Kidney glomerular epithelial cell (primary cell): ENCODE measurements at regions not wholly inside any gene's neighbourhood (a gene's known extent, or its start where the extent isn't known, plus 50 kb on each side); places are given as distances from the start of the nearest gene placed in this dataset.
"Not testable (repeated sequence)": the region's sequence is repeated elsewhere in the genome, so short reads cannot be mapped to it uniquely, and the experiment has no call there.

ENCODE experiments used
- DNase-seq: peaks from one replicate; lab custom pipeline; 2025; lab: John Stamatoyannopoulos, UW

DNA sequence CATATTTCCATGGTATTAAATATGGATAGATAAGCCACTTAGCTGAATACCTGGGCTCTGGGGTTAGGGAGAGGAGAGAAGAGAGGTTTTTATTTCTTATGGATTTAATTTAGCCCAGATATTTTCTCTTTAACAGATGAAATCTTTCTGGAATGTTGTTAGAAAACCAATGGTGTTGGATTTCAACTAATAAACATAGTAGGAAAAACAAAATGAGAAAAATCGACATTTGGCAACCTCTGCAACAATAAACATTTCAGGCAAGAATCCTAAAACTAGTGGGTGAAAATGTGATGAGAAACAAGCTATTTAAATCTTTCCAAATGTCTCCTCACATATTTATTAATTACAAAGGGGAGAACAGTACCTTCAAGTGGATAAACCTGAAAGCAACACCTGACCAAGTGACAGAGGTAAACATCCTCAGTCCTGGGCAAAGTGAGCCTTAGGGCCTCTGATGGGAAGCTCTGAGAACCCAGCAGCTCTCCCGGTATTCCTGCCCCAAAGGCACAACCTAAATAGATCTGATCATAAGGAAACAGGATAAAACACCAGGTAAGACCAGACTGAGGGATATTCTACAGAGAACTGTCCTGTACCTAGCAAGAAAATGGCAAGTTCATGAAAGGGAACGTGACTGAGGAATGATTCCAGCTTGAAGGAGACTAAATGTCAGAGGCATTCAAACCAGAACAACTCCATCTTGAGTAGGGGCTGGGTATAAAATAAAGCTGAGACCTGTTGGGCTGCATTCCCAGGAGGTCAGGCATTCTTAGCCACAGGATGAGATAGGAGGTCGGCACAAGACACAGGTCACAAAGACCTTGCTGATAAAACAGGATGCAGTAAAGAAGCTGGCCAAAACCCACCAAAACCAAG, 163.7 kb downstream of the ESM1 start:
- no peak for DNase-seq

DNA sequence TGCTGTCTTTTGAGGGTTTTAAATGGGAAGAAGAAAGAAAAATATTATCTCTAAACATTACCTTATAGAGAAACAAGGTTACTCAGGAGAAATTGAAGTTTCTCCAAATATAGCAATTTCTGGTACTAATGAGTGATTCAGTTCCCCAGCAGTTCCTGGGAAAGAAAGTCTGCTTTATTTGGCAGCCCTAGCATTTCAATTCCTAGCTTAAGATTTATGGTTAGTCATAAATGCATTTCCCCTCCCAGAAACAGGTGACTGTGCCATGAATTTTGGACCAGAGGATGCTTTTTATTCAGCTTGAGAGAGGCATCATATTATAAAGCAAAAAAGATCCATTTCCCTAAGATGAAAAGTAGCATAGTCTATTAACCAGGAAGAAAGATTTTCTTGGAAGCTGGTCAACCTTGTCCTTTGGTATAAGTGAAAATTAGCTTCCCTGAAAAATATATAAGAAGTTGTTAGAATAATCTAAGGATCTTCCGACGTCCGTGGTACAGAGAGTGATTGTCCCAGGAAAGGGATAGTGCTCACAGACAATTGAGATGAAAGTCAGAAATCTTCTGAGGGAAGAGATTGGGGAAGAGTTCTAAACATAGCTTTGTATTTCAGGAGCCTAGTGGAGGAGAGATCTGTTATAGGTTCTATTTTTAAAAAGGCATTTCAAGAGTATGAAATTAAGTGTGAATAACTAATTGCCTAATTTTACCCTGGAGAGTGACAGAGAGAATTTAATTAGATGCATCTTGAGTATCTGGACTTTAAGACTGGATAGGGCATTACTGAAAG, 164.9 kb downstream of the ESM1 start:
- no peak for DNase-seq

GRCh38 chr5:54807421-54807820, 178.0 kb downstream of the ESM1 start:
- peak; percentile 93 for DNase-seq

GRCh38 chr5:54804521-54804920, 180.9 kb downstream of the ESM1 start:
- no peak for DNase-seq

DNA sequence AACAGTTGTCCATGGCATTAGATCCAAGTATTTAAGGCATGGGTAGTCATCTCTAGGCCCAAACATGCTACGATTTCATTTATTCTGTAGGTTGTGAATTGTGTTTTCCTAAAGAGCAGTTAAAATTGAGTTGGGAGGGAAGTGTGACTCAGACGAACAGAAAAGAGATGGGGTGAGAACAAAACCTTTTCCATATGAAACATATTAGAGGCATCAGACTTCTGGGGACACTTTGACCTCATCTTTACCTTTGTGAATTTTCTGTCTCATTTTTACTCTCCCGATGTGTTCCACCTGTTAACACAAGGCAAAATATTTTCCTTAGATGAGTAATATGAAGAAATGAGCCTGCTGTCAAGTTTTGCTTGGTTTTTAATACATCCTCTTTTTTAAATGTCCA, 181.3 kb downstream of the ESM1 start:
- DNase-seq, result no peak

DNA sequence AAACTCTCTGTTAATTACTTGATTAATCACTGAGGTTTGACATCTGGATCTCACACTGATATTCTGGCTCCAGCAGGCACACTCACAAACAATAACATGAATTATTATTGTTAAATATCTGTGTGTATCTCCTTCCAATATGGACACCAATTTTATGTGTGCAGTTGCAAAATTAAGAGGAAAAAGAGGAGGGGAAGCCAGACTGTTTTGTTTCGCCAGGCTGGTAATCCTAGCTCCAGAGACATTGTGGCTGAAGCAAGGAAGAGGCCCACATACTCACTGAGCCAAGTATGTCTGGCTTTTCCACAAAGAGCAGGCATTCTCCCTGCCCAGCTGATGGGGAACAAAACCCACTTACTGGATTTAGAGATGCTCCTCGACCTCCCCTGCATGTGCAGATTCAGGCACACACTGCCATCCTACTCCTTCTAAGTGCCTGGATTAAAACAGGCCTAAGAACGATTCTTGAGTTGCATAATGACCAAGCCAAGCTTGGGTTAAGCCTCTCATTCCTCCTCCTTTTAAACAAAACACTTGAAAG, 181.9 kb downstream of the ESM1 start:
- DNase-seq, result no peak

- DNase-seq, result no peak
These were observed 185.7 kb downstream of the ESM1 start for GRCh38 chr5:54799645-54800044.

- no peak for DNase-seq
These were observed 189.6 kb downstream of the ESM1 start for GRCh38 chr5:54795777-54796176.

- no peak for DNase-seq
These were observed 190.1 kb downstream of the ESM1 start for GRCh38 chr5:54795284-54795683.

DNA sequence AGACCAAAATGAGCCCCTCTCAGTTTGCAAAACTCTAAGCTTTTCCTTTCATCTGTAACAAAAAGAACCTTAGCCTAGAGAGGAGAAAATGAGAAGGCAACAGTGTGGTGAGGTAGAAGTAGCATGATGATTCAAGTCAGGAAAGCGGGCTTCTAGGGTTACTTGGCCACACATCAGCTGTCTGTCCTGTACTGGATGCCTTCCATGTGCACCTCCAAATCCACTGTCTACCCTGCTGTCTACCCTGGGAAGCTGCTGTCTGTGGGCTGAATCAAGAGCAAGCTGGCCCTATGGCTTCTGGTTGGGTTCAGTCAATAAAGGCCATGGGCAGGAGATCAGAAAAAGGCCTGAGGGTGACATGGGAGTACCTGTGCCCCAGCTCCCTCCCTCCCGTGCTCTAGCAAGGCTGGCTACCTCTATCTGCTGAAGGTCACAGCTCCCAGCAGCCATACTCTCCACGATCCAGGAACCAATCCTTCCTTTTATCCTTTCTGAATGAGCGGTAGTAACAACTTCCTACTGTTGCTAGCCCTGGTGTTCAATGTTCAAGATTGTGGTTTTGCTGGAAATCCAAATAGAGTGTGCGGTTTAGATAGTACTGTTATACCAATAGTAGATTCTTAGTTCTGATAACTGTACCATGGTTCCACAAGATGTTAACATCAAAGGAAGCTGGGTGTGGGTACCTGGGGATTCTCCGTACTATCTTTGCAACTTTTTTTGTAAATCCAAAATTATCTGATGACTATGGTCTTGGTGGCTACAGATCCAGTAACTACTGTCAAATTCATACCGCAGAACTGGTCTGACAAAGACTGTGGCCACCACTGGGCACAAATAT, 191.0 kb downstream of the ESM1 start:
- DNase-seq, result no peak

GRCh38 chr5:54793468-54794134, 191.8 kb downstream of the ESM1 start:
- DNase-seq, result no peak

DNA sequence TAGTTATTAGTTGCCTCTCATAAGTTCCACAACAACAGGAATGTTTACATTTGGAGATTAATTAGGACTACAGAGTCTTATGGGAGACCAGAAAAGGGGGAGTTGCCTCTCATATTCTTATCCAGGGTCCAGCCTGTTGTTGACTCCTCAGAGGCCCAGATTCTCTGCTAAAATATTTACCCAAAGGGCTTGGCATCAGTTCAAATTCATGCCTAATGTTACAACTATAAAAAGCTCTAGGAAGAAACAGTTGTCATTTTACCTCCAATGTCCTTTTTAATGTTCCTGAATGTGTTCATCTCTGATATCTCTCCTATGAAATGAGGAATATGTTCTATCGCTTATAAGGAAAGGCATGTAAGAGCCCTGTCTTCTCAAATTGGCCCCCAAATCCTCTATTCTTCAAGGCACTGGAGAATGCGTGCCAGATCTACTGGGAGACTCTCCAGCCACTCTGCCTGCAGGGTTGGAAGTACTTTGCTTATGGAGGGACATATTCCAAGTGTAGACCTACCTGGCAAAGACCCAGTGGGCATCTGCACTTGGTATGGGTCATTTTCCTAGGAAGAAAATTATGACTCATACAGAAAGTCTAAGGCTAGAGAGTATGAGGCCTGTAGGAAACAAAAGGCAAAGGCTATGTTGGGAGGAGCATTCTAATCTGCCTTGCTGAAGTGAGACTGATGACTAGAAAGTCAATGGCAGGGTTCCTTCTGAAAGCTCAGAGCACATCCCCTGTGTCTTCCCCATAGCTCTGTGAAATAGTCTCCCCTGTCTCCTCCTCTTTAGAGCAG, 192.6 kb downstream of the ESM1 start:
- DNase-seq, result no peak

GRCh38 chr5:54787910-54788309, 197.5 kb downstream of the ESM1 start:
- not testable (repeated sequence) for DNase-seq

DNA sequence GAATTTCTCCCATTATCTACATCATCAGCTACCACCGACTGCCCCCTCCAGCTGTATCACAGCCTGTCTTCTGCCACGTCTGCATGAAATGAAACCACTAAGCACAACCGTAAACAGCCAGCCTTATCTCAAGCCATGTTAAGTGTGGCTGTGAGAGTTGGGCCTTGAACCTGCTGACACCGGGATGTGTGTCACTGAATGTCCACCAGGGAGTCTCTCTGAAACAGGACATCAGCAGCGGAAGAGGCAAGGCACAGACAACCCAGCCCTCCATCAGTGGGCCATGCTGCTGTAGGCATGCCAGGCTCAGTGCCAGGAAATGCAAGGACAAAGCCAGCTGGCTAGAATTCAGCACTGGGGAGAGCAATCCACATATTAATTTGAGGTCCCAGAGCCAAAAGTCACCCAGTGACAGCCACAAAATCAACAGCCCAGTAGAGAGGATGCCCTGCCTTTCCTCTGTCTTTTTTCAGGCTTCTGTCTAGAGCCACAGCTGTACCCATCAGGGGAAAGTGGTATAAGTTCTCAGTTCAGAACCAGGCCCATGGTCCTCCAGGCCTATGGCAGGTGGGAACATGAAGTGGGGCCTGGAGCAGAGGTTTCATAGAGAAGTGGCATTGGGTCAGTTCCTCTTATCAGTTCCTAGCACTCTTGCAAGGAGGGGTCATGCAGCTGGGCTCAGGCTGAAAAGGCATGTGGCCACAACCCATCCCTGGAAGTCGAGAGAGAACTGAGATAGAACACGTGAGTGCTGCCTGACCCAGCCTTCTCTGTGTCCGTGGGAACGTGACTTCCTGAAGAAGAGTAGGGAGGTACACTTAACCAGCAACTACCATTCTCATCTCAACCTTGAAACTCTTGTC, 199.4 kb downstream of the ESM1 start:
- DNase-seq, result no peak

DNA sequence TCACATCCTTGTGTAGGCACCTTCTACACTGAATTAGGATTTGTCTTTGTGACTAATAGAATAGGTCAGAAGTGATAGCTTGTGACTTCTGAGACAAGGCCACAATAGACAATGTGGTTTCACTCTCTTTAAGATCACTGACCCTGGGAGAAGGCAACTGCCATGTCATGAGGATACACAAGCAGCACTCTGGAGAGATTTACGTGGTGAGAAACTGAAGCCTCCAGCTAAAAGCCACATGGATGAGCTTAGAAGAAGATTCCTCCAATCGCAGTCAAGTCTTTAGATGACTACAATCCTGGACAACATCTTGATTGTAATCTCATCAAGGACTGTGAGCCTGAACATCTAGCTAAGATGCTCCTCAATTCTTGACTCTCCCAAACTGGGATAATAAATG, 206.6 kb downstream of the ESM1 start:
- no peak for DNase-seq

- no peak for DNase-seq
These were observed 209.7 kb downstream of the ESM1 start for GRCh38 chr5:54775645-54776044.

DNA sequence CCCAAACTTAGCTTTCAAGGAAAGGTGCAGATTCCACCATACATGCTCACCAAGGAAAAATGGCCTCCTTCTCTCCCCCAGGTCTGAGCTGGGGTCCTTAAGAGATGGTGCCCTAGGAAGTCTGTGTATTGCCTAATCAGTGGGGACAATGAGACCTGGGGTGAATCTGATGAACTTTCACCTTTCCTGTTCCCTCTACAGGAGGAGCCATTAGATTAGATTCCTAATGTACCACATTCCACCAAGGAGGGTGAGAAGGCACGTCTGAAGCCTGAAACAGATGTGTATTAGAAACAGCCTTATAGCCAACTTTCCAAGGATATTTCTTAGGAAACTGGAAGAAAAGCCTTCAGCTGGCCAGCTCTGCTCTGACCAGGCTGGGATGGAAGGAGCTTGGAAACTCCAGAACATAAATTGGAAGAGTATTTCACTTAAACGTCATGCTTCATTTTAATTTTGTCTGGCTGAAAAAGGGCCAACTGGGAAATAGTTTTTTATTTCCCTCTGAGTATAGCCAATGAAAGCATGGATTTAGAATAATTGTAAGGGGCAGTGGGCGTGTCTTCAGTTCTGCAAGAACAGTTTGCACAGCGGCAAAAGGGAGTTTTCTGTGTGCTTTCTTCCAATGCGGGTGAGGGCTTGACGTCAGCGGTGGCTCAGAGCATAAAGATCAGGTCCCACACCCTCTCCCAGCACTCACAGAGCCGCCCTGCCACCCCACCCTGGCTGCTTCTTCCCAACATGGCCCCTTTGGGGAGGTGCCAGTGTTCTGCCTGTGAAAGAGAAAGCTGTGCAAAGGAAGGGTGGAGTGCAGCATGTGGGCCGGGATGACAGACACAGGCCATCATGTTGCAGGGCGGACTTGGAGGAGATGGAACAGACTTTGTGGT, 210.9 kb downstream of the ESM1 start:
- DNase-seq, result no peak

DNA sequence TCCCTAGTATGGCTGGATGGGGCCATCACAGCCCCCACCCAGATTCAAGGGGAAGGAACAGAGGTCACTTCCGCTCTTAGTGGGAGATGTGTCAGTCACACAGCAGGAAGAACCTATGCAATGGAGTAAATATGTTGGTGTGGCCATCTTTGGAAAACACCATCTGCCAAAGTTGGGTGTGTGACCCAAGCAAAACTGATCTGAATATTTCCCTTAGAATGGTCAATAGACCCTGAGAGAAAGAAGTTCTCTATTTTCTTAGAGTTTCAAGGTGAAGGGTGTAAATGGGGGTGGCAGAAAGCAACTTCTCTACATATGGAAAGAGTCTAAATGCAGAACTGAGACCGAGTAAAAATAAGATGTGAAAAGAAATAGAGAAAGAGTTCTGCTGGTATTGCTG, 212.7 kb downstream of the ESM1 start:
- DNase-seq, result no peak

- no peak for DNase-seq
These were observed 213.2 kb downstream of the ESM1 start for GRCh38 chr5:54772231-54772630.
